K562 (cell line): ENCODE measurements at regions not wholly inside any gene's neighbourhood (a gene's known extent, or its start where the extent isn't known, plus 50 kb on each side); places are given as distances from the start of the nearest gene placed in this dataset.

Source experiments
- ATAC-seq: fragments of 200-7000 bp; cut with Tn5 transposase; 3 replicates; pipeline ENCODE4 v1.9.1; 2020; ENCODE audit warnings: moderate library complexity
- BruUV-seq: library from RNA; stranded (reverse); fragments of 400-500 nt; replicated peaks from 2 replicates; lab custom pipeline; 2021; lab: Mats Ljungman, UMichigan
- CTCF ChIA-PET: fragments of 300-600 bp; formaldehyde crosslinking; extraction: SDS; loops from one replicate; lab custom pipeline; 2021; ENCODE audit warnings: low intra/inter-chr PET ratio; lab: Yijun Ruan, JAX
- POLR2A ChIA-PET: fragments of 300-600, 350-650 bp; sonication (Branson Sonifier 250); formaldehyde crosslinking; extraction: SDS; loops from one replicate; lab custom pipeline; 2021; ENCODE audit warnings: antibody characterized with exemption, inconsistent platforms; lab: Yijun Ruan, JAX
- DNase-seq, 4 experiments: peaks; one replicate each; pipeline versions ENCODE4 v3.0.0 to v3.0.0-alpha.2; 2011 to 2018; ENCODE audit warnings: low spot score in 3 of 4, mixed read lengths in 3 of 4; ENCODE audit errors: extremely low read depth in 1 of 4
- FAIRE-seq: peaks from 2 replicates; lab custom pipeline; 2011; peaks lifted over from hg19 to GRCh38; lab: Jason Lieb, UNC
- H2AFZ ChIP-seq: 2 replicates; pipeline ENCODE4 v1.6.0; 2011; ENCODE audit warnings: low read depth, low read length, control low read depth, inconsistent platforms
- H3K27ac ChIP-seq: fragments of 200-600 bp; 3 replicates; pipeline ENCODE4 v1.8.0; 2011; ENCODE audit warnings: low read depth, mild to moderate bottlenecking, control low read depth, inconsistent platforms, low read length, moderate library complexity, mixed read lengths; ENCODE audit errors: extremely low read depth
- H3K27me3 ChIP-seq, 2 experiments: fragments of 300-600 bp in 1 of 2; 2 replicates in 1 of 2; 3 replicates in 1 of 2; pipeline versions ENCODE4 v1.6.0 to v1.8.0; 2011; ENCODE audit warnings: inconsistent platforms in 2 of 2, low read length in 2 of 2, mild to moderate bottlenecking in 1 of 2, mixed read lengths in 1 of 2, moderate library complexity in 1 of 2; ENCODE audit not compliant: control insufficient read depth in 2 of 2, insufficient read depth in 2 of 2
- H3K36me3 ChIP-seq: fragments of 300-600 bp; 3 replicates; pipeline ENCODE4 v1.8.0; 2011; ENCODE audit warnings: mild to moderate bottlenecking, low read length, inconsistent platforms; ENCODE audit not compliant: control insufficient read depth, insufficient read depth
- H3K4me1 ChIP-seq, 2 experiments: fragments of 200-600 bp in 1 of 2; replicated peaks in 1 of 2; 2 replicates in 1 of 2; 3 replicates in 1 of 2; pipeline versions ENCODE4 v1.5.1 to v1.8.0; 2011; ENCODE audit warnings: inconsistent platforms in 2 of 2, low read length in 2 of 2, mild to moderate bottlenecking in 1 of 2, mixed read lengths in 1 of 2, moderate library complexity in 1 of 2; ENCODE audit not compliant: control insufficient read depth in 2 of 2, insufficient read depth in 2 of 2
- H3K4me2 ChIP-seq: 2 replicates; pipeline ENCODE4 v1.6.1; 2011; ENCODE audit warnings: low read length, control low read depth, inconsistent platforms, mixed read lengths; ENCODE audit not compliant: insufficient read depth
- H3K4me3 ChIP-seq: fragments of 200-600 bp; sonication (generic), shearing (Covaris generic); 2 replicates; pipeline ENCODE4 v1.5.1; 2016; ENCODE audit warnings: control low read depth, inconsistent platforms
- H3K79me2 ChIP-seq: fragments of 200-600 bp; 3 replicates; pipeline ENCODE4 v1.8.0; 2011; ENCODE audit warnings: low read length, inconsistent platforms; ENCODE audit not compliant: control insufficient read depth, insufficient read depth
- H3K9ac ChIP-seq, 2 experiments: 2 replicates each; pipeline versions ENCODE4 v1.6.0 to v1.6.1; 2011; ENCODE audit warnings: low read depth in 2 of 2, low read length in 2 of 2, control low read depth in 1 of 2, inconsistent platforms in 1 of 2, mild to moderate bottlenecking in 1 of 2, mixed read lengths in 1 of 2; ENCODE audit not compliant: insufficient read depth in 1 of 2
- H3K9me1 ChIP-seq: one replicate; pipeline ENCODE4 v1.6.0; 2011; ENCODE audit warnings: inconsistent platforms, mild to moderate bottlenecking, low read length, moderate library complexity; ENCODE audit not compliant: control insufficient read depth, insufficient read depth
- H3K9me3 ChIP-seq: replicated peaks from 2 replicates; pipeline ENCODE4 v1.5.1; 2011; ENCODE audit warnings: low read depth, low read length, inconsistent platforms; ENCODE audit not compliant: control insufficient read depth, insufficient read depth
- H4K20me1 ChIP-seq: replicated peaks from 2 replicates; pipeline ENCODE4 v1.6.1; 2011; ENCODE audit warnings: low read length, inconsistent platforms, mixed read lengths; ENCODE audit not compliant: control insufficient read depth, insufficient read depth
- COPS2 ChIP-seq: fragments of 450-650 bp; conservative IDR thresholded peaks from 2 replicates; pipeline ENCODE4 v1.6.1; 2016; ENCODE audit warnings: mild to moderate bottlenecking, moderate library complexity
- E2F8 ChIP-seq: fragments of 450-650 bp; IDR thresholded peaks from 2 replicates; pipeline ENCODE4 v1.7.1; 2018; ENCODE audit warnings: mild to moderate bottlenecking, low read depth; ENCODE audit not compliant: partially characterized antibody
- HINFP ChIP-seq: fragments of 450-650 bp; conservative IDR thresholded peaks from 2 replicates; pipeline ENCODE4 v1.6.1; 2016; ENCODE audit warnings: missing genetic modification characterization, low read depth, mild to moderate bottlenecking, control low read depth, missing compliant biosample characterization
- NCOR1 ChIP-seq: fragments of 450-650 bp; IDR thresholded peaks from 2 replicates; pipeline ENCODE4 v1.6.1; 2016; ENCODE audit warnings: mild to moderate bottlenecking, moderate library complexity
- NFE2L1 ChIP-seq: fragments of 450-650 bp; IDR thresholded peaks from 2 replicates; pipeline ENCODE4 v1.6.1; 2016; ENCODE audit warnings: missing genetic modification characterization, low read depth, mild to moderate bottlenecking, missing compliant biosample characterization, moderate library complexity, borderline replicate concordance
- SMARCE1 ChIP-seq: fragments of 450-650 bp; IDR thresholded peaks from 2 replicates; pipeline ENCODE4 v1.7.1; 2016; ENCODE audit warnings: mild to moderate bottlenecking
- SREBF1 ChIP-seq: fragments of 150-350 bp; IDR thresholded peaks from 2 replicates; pipeline ENCODE4 v1.6.1; 2014; ENCODE audit warnings: antibody characterized with exemption, low read depth, low read length, borderline replicate concordance
- STAT6 ChIP-seq: sonication (generic); formaldehyde crosslinking; IDR thresholded peaks from 2 replicates; pipeline ENCODE4 v1.8.1; 2023; ENCODE audit warnings: mild to moderate bottlenecking, missing genetic modification reagents
- U2AF2 ChIP-seq: fragments of 200-400 bp; formaldehyde crosslinking; optimal IDR thresholded peaks from 2 replicates; pipeline ENCODE3; 2017; ENCODE audit warnings: low read depth, mild to moderate bottlenecking, low read length
- ZHX1 ChIP-seq: fragments of 150-350 bp; conservative IDR thresholded peaks from 2 replicates; pipeline ENCODE4 v1.6.1; 2014; ENCODE audit warnings: low read length
- ZNF174 ChIP-seq: fragments of 250-450 bp; sonication (Bioruptor Pico); IDR thresholded peaks from 2 replicates; pipeline ENCODE4 v1.4.0; 2020; ENCODE audit warnings: mild to moderate bottlenecking
- ZNF175 ChIP-seq: fragments of 200-800 bp; sonication (Bioruptor generic); IDR thresholded peaks from 2 replicates; pipeline ENCODE4 v1.6.1; 2016; ENCODE audit warnings: low read depth, mild to moderate bottlenecking, missing genetic modification characterization, missing compliant biosample characterization
- in situ Hi-C: fragments of 300-500 bp; cut with MboI; formaldehyde crosslinking; loops from 4 replicates; pipeline ENCODE4 v1.15.0; 2018; ENCODE audit warnings: inconsistent platforms, mixed read lengths
- intact Hi-C: fragments of 100-400 bp; cut with micrococcal nuclease; formaldehyde crosslinking; loops from 2 replicates; pipeline ENCODE4 v1.14.2; 2022

GRCh38 chr2:216763396-216763795 lies 68.0 kb upstream of the IGFBP5 start:
- ATAC-seq (no peak), FAIRE-seq (no peak), DNase-seq (no peak)
- Histone ChIP-seq H3K4me1 (peaks cover 11 to 15% of the 10 kb centered on the region in 2 experiments; a peak in 4 of 5 replicates), H3K4me3 (no peak overlapping the region), H2AFZ (no peak overlapping the region), H3K36me3 (no peaks in the 10 kb centered on the region), H3K27ac (no peak overlapping the region), H3K4me2 (no peak overlapping the region), H3K9me3 (no peaks in the 10 kb centered on the region), H3K9me1 (no peaks in the 10 kb centered on the region), H3K9ac (no peak overlapping the region), H3K27me3 (peaks cover 0 to 3% of the 10 kb centered on the region in 2 experiments; a peak in 1 of 5 replicates), H4K20me1 (no peaks in the 10 kb centered on the region), H3K79me2 (no peaks in the 10 kb centered on the region)
- CTCF ChIA-PET: interaction anchor here (0.6 kb wide), 1 partner anchor 15 kb away, joined by 3 read pairs; no protein-coding TSS in a partner anchor
- BruUV-seq: no TSS peak
- intact Hi-C loops (no loop called here), in situ Hi-C loops (no loop called here)
- POLR2A ChIA-PET: no interaction called here
- TF ChIP-seq STAT6: no peak
- TF ChIP-seq ZHX1: no peak
- no peak for TF ChIP-seq SMARCE1
- no peak for TF ChIP-seq NCOR1
- no peak for TF ChIP-seq COPS2
- no peak for TF ChIP-seq HINFP (tag)
- TF ChIP-seq E2F8: no peak
- no peak for TF ChIP-seq U2AF2
- no peak for TF ChIP-seq NFE2L1 (tag)
- no peak for TF ChIP-seq ZNF175 (CRISPR knock-in tag)
- TF ChIP-seq SREBF1: no peak
- no peak for TF ChIP-seq ZNF174 (CRISPR knock-in tag)
